Prostate gland (tissue), 2 donors: ENCODE measurements at regions not wholly inside any gene's neighbourhood (a gene's known extent, or its start where the extent isn't known, plus 50 kb on each side); places are given as distances from the start of the nearest gene placed in this dataset.

Experiments
- CTCF ChIP-seq, 4 experiments: fragments of 200-600 bp in 2 of 4; fragments of 450-650 bp in 2 of 4; sonication (generic) in 2 of 4; IDR thresholded peaks; 1 replicate in 3 of 4; 2 replicates in 1 of 4; pipeline ENCODE4 v1.5.1; 2016 to 2019; ENCODE audit warnings: antibody characterized with exemption in 4 of 4, mild to moderate bottlenecking in 2 of 4, moderate library complexity in 2 of 4
- POLR2A ChIP-seq: fragments of 450-650 bp; IDR thresholded peaks from one replicate; pipeline ENCODE4 v1.6.1; 2016; ENCODE audit warnings: antibody characterized with exemption, mild to moderate bottlenecking
- POLR2AphosphoS5 ChIP-seq: sonication (generic); formaldehyde crosslinking; IDR thresholded peaks from one replicate; pipeline ENCODE4 v1.6.1; 2017; ENCODE audit warnings: antibody characterized with exemption

GRCh38 chr2:6355886-6356761 lies 509.6 kb downstream of the CMPK2 start:
- TF ChIP-seq CTCF (IDR thresholded peaks at IDR 0.05): no peak
- no peak for TF ChIP-seq POLR2A
- no peak for TF ChIP-seq POLR2AphosphoS5
